Colonic mucosa (tissue), 4 donors: ENCODE measurements at regions not wholly inside any gene's neighbourhood (a gene's known extent, or its start where the extent isn't known, plus 50 kb on each side); places are given as distances from the start of the nearest gene placed in this dataset.
A peak's percentile ranks its signal among the peaks of the same experiment; 100 is the strongest.

Experiments used
- DNase-seq: peaks from one replicate; pipeline ENCODE4 v3.0.0-alpha.2; 2020
- H3K27ac ChIP-seq: fragments of 200-600 bp; one replicate; pipeline ENCODE4 v1.8.0; 2021
- H3K27me3 ChIP-seq: fragments of 200-600 bp; one replicate; pipeline ENCODE4 v1.8.0; 2021
- H3K36me3 ChIP-seq: fragments of 200-600 bp; one replicate; pipeline ENCODE4 v1.8.0; 2021
- H3K4me1 ChIP-seq: fragments of 200-600 bp; one replicate; pipeline ENCODE4 v1.8.0; 2021; ENCODE audit warnings: mild to moderate bottlenecking
- H3K4me3 ChIP-seq: fragments of 200-600 bp; one replicate; pipeline ENCODE4 v1.8.0; 2021
- H3K9ac ChIP-seq, 2 donors: one replicate each; pipeline ENCODE4 v1.7.0; 2013; ENCODE audit warnings: control low read depth in 2 of 2, low read depth in 2 of 2, low read length in 2 of 2
- H3K9me3 ChIP-seq: fragments of 200-600 bp; one replicate; pipeline ENCODE4 v1.8.0; 2021
- CTCF ChIP-seq: fragments of 200-600 bp; IDR thresholded peaks from one replicate; pipeline ENCODE4 v1.8.0; 2022; ENCODE audit warnings: antibody characterized with exemption, mild to moderate bottlenecking
- intact Hi-C: fragments of 100-400 bp; cut with DNase I; formaldehyde crosslinking; loops from one replicate; pipeline ENCODE4 v1.14.1; 2022
- donor health status: healthy.
- donor health status: DM: no; HTN: no; CAD: no.
- donor health status: DM: no; HTN: no; CAD: no.

- no peak for DNase-seq
- no peak for TF ChIP-seq CTCF
- peak overlapping the region; percentile 49 for H3K27ac ChIP-seq
- H3K36me3 ChIP-seq: no peaks in the 10 kb centered on the region
- H3K9me3 ChIP-seq: no peaks in the 10 kb centered on the region
- intact Hi-C loops: no loop called here
- H3K9ac ChIP-seq: peak overlapping the region in 1 of 2 donors; percentile 19
- no peak overlapping the region for H3K4me3 ChIP-seq
- no peaks in the 10 kb centered on the region for H3K4me1 ChIP-seq
- no peaks in the 10 kb centered on the region for H3K27me3 ChIP-seq
Observed at GRCh38 chr1:201724039-201724765, 104.8 kb upstream of the IPO9 start.

- H3K27ac ChIP-seq: peak overlapping the region; percentile 49
- H3K27me3 ChIP-seq: no peaks in the 10 kb centered on the region
- DNase-seq: no peak
- H3K36me3 ChIP-seq: no peaks in the 10 kb centered on the region
- peak overlapping the region in 1 of 2 donors; percentile 19 for H3K9ac ChIP-seq
- H3K9me3 ChIP-seq: no peaks in the 10 kb centered on the region
- H3K4me1 ChIP-seq: no peaks in the 10 kb centered on the region
- intact Hi-C loops: no loop called here
- TF ChIP-seq CTCF: no peak
- H3K4me3 ChIP-seq: no peak overlapping the region
Observed at GRCh38 chr1:201724766-201725118, 104.2 kb upstream of the IPO9 start.

- no peak for DNase-seq
- Histone ChIP-seq H3K4me3 (no peak overlapping the region), H3K36me3 (no peaks in the 10 kb centered on the region), H3K9ac (no peak overlapping the region), H3K4me1 (no peaks in the 10 kb centered on the region), H3K27ac (no peak overlapping the region), H3K27me3 (no peaks in the 10 kb centered on the region), H3K9me3 (no peaks in the 10 kb centered on the region)
- intact Hi-C loops: no loop called here
- TF ChIP-seq CTCF: no peak
Observed at GRCh38 chr1:201726700-201727099, 102.3 kb upstream of the IPO9 start.

GRCh38 chr1:201728731-201729130, 100.2 kb upstream of the IPO9 start:
- no peaks in the 10 kb centered on the region for H3K27me3 ChIP-seq
- H3K4me3 ChIP-seq: no peak overlapping the region
- H3K9me3 ChIP-seq: no peaks in the 10 kb centered on the region
- no peak overlapping the region for H3K9ac ChIP-seq
- intact Hi-C loops: no loop called here
- no peaks in the 10 kb centered on the region for H3K36me3 ChIP-seq
- H3K4me1 ChIP-seq: no peaks in the 10 kb centered on the region
- no peak for TF ChIP-seq CTCF
- no peak overlapping the region for H3K27ac ChIP-seq
- DNase-seq: no peak

- H3K27ac ChIP-seq: no peak overlapping the region
- no peaks in the 10 kb centered on the region for H3K9me3 ChIP-seq
- no peaks in the 10 kb centered on the region for H3K36me3 ChIP-seq
- H3K27me3 ChIP-seq: no peaks in the 10 kb centered on the region
- intact Hi-C loops: no loop called here
- no peaks in the 10 kb centered on the region for H3K4me1 ChIP-seq
- no peak overlapping the region for H3K4me3 ChIP-seq
- no peak for TF ChIP-seq CTCF
- H3K9ac ChIP-seq: no peak overlapping the region
- no peak for DNase-seq
Observed at GRCh38 chr1:201729973-201730608, 98.9 kb upstream of the IPO9 start.
